ENCODE measurements at regions not wholly inside any gene's neighbourhood (a gene's known extent, or its start where the extent isn't known, plus 50 kb on each side); places are given as distances from the start of the nearest gene placed in this dataset.
"Not testable (repeated sequence)": the region's sequence is repeated elsewhere in the genome, so short reads cannot be mapped to it uniquely, and the experiment has no call there.

- Mint-ChIP-seq H3K27me3 (no peaks in the 10 kb centered on the region), H3K4me1 (no peaks in the 10 kb centered on the region), H3K27ac (no peak overlapping the region), H3K36me3 (no peaks in the 10 kb centered on the region), H3K9me3 (peaks cover 0 to 3% (median 0%) of the 10 kb centered on the region in 3 donors), H3K4me3 (no peak overlapping the region)
These were observed 547.3 kb upstream of the C9orf72 start for GRCh38 chr9:28120626-28121025.

DNA sequence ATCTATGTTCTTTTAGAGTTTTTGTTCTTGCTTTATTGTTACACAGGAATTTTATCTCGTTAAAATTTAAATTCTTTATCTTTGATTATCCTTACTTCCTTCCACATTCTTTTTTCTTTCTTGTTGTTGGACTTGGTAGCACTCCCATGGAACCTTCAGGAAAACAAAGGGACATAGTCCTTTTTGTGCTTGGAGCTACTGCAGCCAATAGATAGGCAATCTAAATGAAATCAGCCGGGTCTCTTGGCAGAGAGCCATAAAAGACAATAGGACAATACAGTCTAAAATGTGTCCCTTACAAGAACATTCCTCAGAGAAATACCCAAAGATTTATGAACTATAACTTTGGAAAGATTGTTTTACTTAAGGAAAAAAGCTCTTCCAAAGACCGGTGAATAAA is 548.1 kb upstream of the C9orf72 start:
- Mint-ChIP-seq H3K4me1 (no peaks in the 10 kb centered on the region), H3K9me3 (peaks cover 0 to 3% (median 0%) of the 10 kb centered on the region in 3 donors), H3K27ac (no peak overlapping the region), H3K36me3 (no peaks in the 10 kb centered on the region), H3K4me3 (no peak overlapping the region), H3K27me3 (no peaks in the 10 kb centered on the region)

DNA sequence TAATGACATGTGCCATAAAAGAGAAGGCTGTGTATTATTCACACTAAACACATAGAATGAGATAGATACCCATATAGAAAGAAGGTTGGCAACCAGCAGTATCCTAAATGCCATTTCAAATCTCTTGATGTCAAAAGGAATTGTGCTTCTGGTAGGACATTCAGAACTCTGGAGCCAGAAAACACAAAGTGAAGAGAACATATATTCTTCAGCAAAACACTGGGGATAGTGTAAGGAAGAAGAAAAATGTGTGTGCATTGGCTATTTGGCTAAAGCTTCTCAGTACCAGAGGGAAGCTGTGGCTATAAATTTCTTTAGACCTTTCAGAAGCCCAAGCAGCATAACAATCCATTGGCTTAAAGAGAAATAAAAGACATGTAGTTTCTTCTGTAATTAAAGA is 551.6 kb upstream of the C9orf72 start:
- H3K4me3 Mint-ChIP-seq: no peak overlapping the region
- H3K9me3 Mint-ChIP-seq: peaks cover 0 to 3% (median 0%) of the 10 kb centered on the region in 3 donors
- no peaks in the 10 kb centered on the region for H3K27me3 Mint-ChIP-seq
- no peaks in the 10 kb centered on the region for H3K36me3 Mint-ChIP-seq
- H3K4me1 Mint-ChIP-seq: no peaks in the 10 kb centered on the region
- no peak overlapping the region for H3K27ac Mint-ChIP-seq

DNA sequence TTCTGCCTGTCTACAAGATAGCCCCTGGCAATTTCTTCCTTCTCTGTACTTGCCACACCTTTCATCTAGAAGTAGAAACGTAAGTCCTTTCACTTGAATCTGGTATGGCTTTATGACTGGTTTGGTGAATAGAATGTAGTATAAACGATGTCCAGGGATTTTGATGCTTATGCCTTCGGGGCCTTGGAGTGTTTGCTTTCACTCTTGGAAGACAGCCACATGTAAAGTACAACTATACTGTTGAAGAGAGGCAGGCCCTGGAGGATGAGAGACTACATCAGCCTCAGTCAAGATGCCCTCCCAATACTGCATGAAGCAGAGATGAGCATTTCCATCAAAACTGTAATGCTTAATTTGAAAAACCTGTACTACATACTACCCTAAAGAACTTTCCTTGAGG is 553.8 kb upstream of the C9orf72 start:
- Mint-ChIP-seq H3K27ac (no peak overlapping the region), H3K4me1 (no peaks in the 10 kb centered on the region), H3K4me3 (no peak overlapping the region), H3K27me3 (no peaks in the 10 kb centered on the region), H3K36me3 (no peaks in the 10 kb centered on the region), H3K9me3 (peaks cover 0 to 3% (median 0%) of the 10 kb centered on the region in 3 donors)

- Mint-ChIP-seq H3K36me3 (no peaks in the 10 kb centered on the region), H3K27me3 (no peaks in the 10 kb centered on the region), H3K27ac (no peak overlapping the region), H3K9me3 (peaks cover 0 to 3% (median 0%) of the 10 kb centered on the region in 3 donors), H3K4me3 (no peak overlapping the region), H3K4me1 (no peaks in the 10 kb centered on the region)
These were observed 561.2 kb upstream of the C9orf72 start for GRCh38 chr9:28134446-28134976.

- Mint-ChIP-seq H3K36me3 (no peaks in the 10 kb centered on the region), H3K27me3 (no peaks in the 10 kb centered on the region), H3K9me3 (peaks cover 0 to 3% (median 0%) of the 10 kb centered on the region in 3 donors)
These were observed 562.3 kb upstream of the C9orf72 start for GRCh38 chr9:28135549-28135948.

GRCh38 chr9:28136113-28136512 is 562.8 kb upstream of the C9orf72 start:
- Mint-ChIP-seq H3K4me3 (no peak overlapping the region), H3K4me1 (no peaks in the 10 kb centered on the region), H3K36me3 (no peaks in the 10 kb centered on the region), H3K27ac (no peak overlapping the region), H3K27me3 (no peaks in the 10 kb centered on the region), H3K9me3 (peaks cover 0 to 3% (median 0%) of the 10 kb centered on the region in 3 donors)

More at GRCh38 chr9:28135549-28135948, 562.3 kb upstream of the C9orf72 start:
- H3K4me3 Mint-ChIP-seq: no peak overlapping the region
- no peak overlapping the region for H3K27ac Mint-ChIP-seq
- H3K4me1 Mint-ChIP-seq: no peaks in the 10 kb centered on the region

GRCh38 chr9:28147430-28147829 is 574.1 kb upstream of the C9orf72 start:
- H3K9me3 Mint-ChIP-seq, H3K27ac Mint-ChIP-seq, H3K27me3 Mint-ChIP-seq, H3K4me1 Mint-ChIP-seq, H3K4me3 Mint-ChIP-seq, H3K36me3 Mint-ChIP-seq: not testable (repeated sequence)

DNA sequence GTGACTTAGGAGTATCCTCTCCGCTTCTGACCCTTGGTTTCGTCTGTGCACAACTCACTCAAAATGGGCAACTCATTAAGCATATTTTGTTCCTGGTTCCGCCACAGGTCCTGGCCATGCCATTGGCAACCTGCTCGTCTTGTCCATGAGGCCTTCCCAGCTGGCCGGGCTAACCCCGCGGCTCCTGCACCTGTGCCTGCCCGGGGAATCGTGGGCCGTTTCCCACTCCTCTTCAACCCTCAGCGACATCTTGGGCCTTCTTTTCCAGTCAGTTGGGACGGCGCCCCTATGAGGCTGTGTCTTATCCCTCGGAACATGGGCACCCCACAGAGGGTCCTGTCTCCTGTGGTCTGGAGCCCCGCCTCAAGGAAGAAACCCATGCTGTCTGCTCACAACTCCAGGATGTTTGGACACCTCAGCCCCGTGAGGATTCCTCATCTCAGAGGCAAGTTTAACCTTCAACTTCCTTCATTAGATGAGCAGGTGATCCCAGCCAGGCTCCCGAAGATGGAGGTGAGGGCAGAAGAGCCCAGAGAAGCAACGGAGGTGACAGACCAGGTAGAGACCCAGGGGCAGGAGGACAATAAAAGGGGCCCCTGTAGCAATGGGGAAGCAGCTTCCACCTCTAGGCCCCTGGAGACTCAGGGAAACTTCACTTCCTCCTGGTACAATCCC is 574.8 kb upstream of the C9orf72 start:
- not testable (repeated sequence) for H3K9me3 Mint-ChIP-seq, H3K4me1 Mint-ChIP-seq, H3K27ac Mint-ChIP-seq, H3K4me3 Mint-ChIP-seq, H3K27me3 Mint-ChIP-seq, H3K36me3 Mint-ChIP-seq

DNA sequence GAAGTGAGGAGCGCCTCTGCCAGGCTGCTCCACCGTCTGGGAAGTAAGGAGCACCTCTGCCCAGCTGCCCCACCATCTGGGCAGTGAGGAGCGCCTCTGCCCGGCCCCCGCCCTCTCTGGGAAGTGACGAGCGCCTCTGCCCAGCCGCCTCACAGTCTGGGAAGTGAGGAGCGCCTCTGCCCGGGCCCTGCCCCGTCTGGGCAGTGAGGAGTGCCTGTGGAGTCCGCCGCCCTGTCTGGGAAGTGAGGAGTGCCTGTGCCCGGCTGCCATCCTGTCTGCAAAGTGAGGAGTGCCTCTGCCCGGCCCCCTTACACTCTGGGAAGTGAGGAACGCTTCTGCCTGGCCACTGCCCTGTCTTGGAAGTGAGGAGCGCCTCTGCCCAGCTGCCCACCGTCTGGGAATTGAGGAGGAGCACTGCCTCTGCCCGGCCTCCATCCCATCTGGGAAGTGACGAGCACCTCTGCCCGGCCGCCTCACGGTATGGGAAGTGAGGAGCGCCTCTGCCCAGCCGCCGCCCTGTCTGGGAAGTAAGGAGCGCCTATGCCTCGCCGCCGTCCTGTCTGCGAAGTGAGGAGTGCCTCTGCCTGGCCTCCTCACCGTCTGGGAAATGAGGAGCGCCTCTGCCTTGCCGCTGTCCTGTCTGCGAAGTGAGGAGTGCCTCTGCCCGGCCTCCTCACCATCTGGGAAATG is 576.2 kb upstream of the C9orf72 start:
- H3K36me3 Mint-ChIP-seq, H3K4me1 Mint-ChIP-seq, H3K27ac Mint-ChIP-seq, H3K4me3 Mint-ChIP-seq, H3K27me3 Mint-ChIP-seq, H3K9me3 Mint-ChIP-seq: not testable (repeated sequence)

- Mint-ChIP-seq H3K4me3 (no peak overlapping the region), H3K36me3 (no peaks in the 10 kb centered on the region), H3K9me3 (peaks cover 0 to 8% (median 0%) of the 10 kb centered on the region in 3 donors), H3K27me3 (no peaks in the 10 kb centered on the region), H3K4me1 (no peaks in the 10 kb centered on the region), H3K27ac (no peak overlapping the region)
These were observed 581.8 kb upstream of the C9orf72 start for GRCh38 chr9:28155067-28155466.

- H3K36me3 Mint-ChIP-seq: no peaks in the 10 kb centered on the region
These were observed 582.4 kb upstream of the C9orf72 start for GRCh38 chr9:28155671-28156070.

GRCh38 chr9:28158451-28158850 is 585.2 kb upstream of the C9orf72 start:
- no peak overlapping the region for H3K27ac Mint-ChIP-seq
- peaks cover 0 to 8% (median 0%) of the 10 kb centered on the region in 3 donors for H3K9me3 Mint-ChIP-seq
- no peaks in the 10 kb centered on the region for H3K27me3 Mint-ChIP-seq
- no peaks in the 10 kb centered on the region for H3K4me1 Mint-ChIP-seq
- no peak overlapping the region for H3K4me3 Mint-ChIP-seq
- no peaks in the 10 kb centered on the region for H3K36me3 Mint-ChIP-seq

More at GRCh38 chr9:28155671-28156070, 582.4 kb upstream of the C9orf72 start:
- no peaks in the 10 kb centered on the region for H3K4me1 Mint-ChIP-seq
- H3K9me3 Mint-ChIP-seq: peaks cover 0 to 8% (median 0%) of the 10 kb centered on the region in 3 donors
- H3K27ac Mint-ChIP-seq: no peak overlapping the region
- H3K4me3 Mint-ChIP-seq: no peak overlapping the region
- no peaks in the 10 kb centered on the region for H3K27me3 Mint-ChIP-seq

DNA sequence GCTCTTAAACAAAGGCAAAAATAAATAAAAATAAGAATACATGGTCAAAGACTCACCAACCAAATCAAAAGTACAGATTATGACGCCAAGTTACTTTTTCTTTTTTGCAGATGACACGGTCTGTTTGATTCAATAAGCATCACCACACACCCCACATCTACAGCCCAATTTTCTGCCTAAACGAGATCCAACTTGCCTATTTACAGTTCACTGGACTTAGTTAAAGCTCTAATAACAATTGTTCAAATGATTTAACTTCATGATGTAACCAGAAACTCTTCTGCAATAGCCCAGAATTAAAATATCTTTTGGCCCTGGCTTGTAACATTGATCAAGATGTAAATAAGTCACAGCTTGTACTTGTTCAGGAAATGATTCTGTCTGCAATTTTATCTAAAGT is 590.3 kb upstream of the C9orf72 start:
- no peaks in the 10 kb centered on the region for H3K9me3 Mint-ChIP-seq
- H3K4me1 Mint-ChIP-seq: no peaks in the 10 kb centered on the region
- H3K27me3 Mint-ChIP-seq: no peaks in the 10 kb centered on the region
- no peaks in the 10 kb centered on the region for H3K36me3 Mint-ChIP-seq
- no peak overlapping the region for H3K27ac Mint-ChIP-seq
- H3K4me3 Mint-ChIP-seq: no peak overlapping the region

- H3K27ac Mint-ChIP-seq: no peak overlapping the region
- H3K9me3 Mint-ChIP-seq: no peaks in the 10 kb centered on the region
- no peak overlapping the region for H3K4me3 Mint-ChIP-seq
- H3K4me1 Mint-ChIP-seq: no peaks in the 10 kb centered on the region
- no peaks in the 10 kb centered on the region for H3K27me3 Mint-ChIP-seq
- H3K36me3 Mint-ChIP-seq: no peaks in the 10 kb centered on the region
These were observed 592.9 kb upstream of the C9orf72 start for GRCh38 chr9:28166179-28166578.

GRCh38 chr9:28177142-28177541 is 603.9 kb upstream of the C9orf72 start:
- Mint-ChIP-seq H3K27me3 (no peaks in the 10 kb centered on the region), H3K4me3 (no peak overlapping the region)

More at GRCh38 chr9:28177142-28177541, 603.9 kb upstream of the C9orf72 start:
- H3K4me1 Mint-ChIP-seq: no peaks in the 10 kb centered on the region
- peaks cover 0 to 5% (median 3%) of the 10 kb centered on the region in 3 donors for H3K9me3 Mint-ChIP-seq
- H3K27ac Mint-ChIP-seq: no peak overlapping the region
- H3K36me3 Mint-ChIP-seq: peaks cover 2% of the 10 kb centered on the region

All from IgD-negative memory B cell (primary cell).